ENCODE measurements at regions not wholly inside any gene's neighbourhood (a gene's known extent, or its start where the extent isn't known, plus 50 kb on each side); places are given as distances from the start of the nearest gene placed in this dataset.

DNA sequence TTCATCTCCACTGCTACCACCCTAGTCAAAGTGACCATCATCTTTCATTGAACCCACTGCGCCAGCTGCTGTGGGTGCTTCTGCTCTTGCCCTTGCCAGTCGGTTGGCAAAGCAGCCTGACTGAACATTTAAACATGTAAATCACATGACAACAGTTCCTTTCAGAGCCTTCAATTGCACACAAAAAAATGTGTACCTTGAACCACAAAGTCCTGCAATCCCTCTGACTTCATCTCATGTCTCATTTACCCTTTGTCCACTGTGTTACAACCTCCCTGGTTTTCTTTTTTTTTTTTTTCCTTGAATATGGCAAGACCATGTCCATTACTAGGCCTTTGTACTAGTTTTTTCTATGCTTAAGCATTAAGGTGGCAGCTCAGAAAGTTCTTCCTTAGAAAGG lies 183.5 kb downstream of the GBA3 start:
- TF ChIP-seq POLR2AphosphoS5 (IDR thresholded peaks at IDR 0.05), result no peak
- TF ChIP-seq, protein P1, sequence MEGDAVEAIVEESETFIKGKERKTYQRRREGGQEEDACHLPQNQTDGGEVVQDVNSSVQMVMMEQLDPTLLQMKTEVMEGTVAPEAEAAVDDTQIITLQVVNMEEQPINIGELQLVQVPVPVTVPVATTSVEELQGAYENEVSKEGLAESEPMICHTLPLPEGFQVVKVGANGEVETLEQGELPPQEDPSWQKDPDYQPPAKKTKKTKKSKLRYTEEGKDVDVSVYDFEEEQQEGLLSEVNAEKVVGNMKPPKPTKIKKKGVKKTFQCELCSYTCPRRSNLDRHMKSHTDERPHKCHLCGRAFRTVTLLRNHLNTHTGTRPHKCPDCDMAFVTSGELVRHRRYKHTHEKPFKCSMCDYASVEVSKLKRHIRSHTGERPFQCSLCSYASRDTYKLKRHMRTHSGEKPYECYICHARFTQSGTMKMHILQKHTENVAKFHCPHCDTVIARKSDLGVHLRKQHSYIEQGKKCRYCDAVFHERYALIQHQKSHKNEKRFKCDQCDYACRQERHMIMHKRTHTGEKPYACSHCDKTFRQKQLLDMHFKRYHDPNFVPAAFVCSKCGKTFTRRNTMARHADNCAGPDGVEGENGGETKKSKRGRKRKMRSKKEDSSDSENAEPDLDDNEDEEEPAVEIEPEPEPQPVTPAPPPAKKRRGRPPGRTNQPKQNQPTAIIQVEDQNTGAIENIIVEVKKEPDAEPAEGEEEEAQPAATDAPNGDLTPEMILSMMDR (IDR thresholded peaks at IDR 0.05), result no peak
